ENCODE measurements at regions not wholly inside any gene's neighbourhood (a gene's known extent, or its start where the extent isn't known, plus 50 kb on each side); places are given as distances from the start of the nearest gene placed in this dataset.

- peaks cover 0 to 4% (median 3%) of the 10 kb centered on the region in 4 donors for H3K4me1 ChIP-seq
- in situ Hi-C loops (cut with MboI; ENCODE audit: low pct_ligation_motif_present in 1 of 4, low pct_unique_long_range_greater_than_20kb in 1 of 4, low sequenced_read_pairs in 3 of 4) (no loop called here), intact Hi-C loops (cut with DNase I; ENCODE audit: low total_unique reads) (no loop called here)
- 76 to 78% methylated on average over 1 of the region's 1 CpG for WGBS, 2 donors (ENCODE audit: low coverage in 1 of 2)
- DNase-seq, result no peak
- no peak overlapping the region for H3K4me3 ChIP-seq
- H3K9me3 ChIP-seq, result no peaks in the 10 kb centered on the region
- H3K36me3 ChIP-seq, result no peaks in the 10 kb centered on the region
- TF ChIP-seq EP300 (IDR thresholded peaks at IDR 0.05; ENCODE audit: low read depth), result no peak
- no peak overlapping the region for H3K27ac ChIP-seq
- H3K27me3 ChIP-seq, result no peaks in the 10 kb centered on the region
Measured at GRCh38 chr10:2918489-2918888, 148.9 kb upstream of the PFKP start.

- Histone ChIP-seq H3K4me1 (peaks cover 0 to 4% (median 3%) of the 10 kb centered on the region in 4 donors), H3K27ac (no peak overlapping the region), H3K36me3 (no peaks in the 10 kb centered on the region), H3K4me3 (no peak overlapping the region), H3K27me3 (no peaks in the 10 kb centered on the region), H3K9me3 (no peaks in the 10 kb centered on the region)
- 83% methylated on average over 10 of the region's 10 CpGs; no CpG with 5 or more reads in 1 of the 2 donors for WGBS, 2 donors (ENCODE audit: low coverage in 1 of 2)
- TF ChIP-seq CTCF (IDR thresholded peaks at IDR 0.05) (no peak), POLR2AphosphoS5 (IDR thresholded peaks at IDR 0.05) (no peak), EP300 (IDR thresholded peaks at IDR 0.05; ENCODE audit: low read depth) (no peak), POLR2A (IDR thresholded peaks at IDR 0.05) (no peak)
- in situ Hi-C loops (cut with MboI; ENCODE audit: low pct_ligation_motif_present in 1 of 4, low pct_unique_long_range_greater_than_20kb in 1 of 4, low sequenced_read_pairs in 3 of 4), result no loop called here
- DNase-seq, result no peak
- intact Hi-C loops (cut with DNase I; ENCODE audit: low total_unique reads), result no loop called here
Measured at GRCh38 chr10:2917926-2918325, 149.4 kb upstream of the PFKP start.

DNA sequence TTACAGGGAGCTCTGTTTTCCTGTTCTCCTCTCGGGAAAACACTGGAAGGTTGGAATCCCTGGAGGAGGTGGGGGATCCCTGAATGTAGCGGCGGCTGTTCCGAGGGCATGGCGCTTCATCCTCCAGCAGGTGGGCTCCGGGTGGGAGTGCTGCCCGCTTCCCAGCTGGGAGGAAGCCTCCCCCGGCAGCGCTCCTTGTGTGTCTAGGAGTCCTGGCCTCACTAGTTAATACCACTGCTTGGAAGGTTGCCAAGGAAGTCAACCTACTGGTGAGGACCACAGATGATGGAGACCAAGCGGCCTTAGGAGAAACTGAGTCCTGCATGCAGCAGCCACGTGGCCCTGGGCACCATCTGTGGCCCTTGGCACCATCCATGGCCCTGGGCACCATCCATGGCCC, 151.9 kb upstream of the PFKP start:
- no peaks in the 10 kb centered on the region for H3K36me3 ChIP-seq
- in situ Hi-C loops (cut with MboI; ENCODE audit: low pct_ligation_motif_present in 1 of 4, low pct_unique_long_range_greater_than_20kb in 1 of 4, low sequenced_read_pairs in 3 of 4) (no loop called here), intact Hi-C loops (cut with DNase I; ENCODE audit: low total_unique reads) (no loop called here)
- WGBS, 2 donors (ENCODE audit: low coverage in 1 of 2), result 87% methylated on average over 10 of the region's 11 CpGs; no CpG with 5 or more reads in 1 of the 2 donors
- peaks cover 0 to 1% (median 0%) of the 10 kb centered on the region in 4 donors for H3K4me1 ChIP-seq
- TF ChIP-seq POLR2A (IDR thresholded peaks at IDR 0.05) (no peak), EP300 (IDR thresholded peaks at IDR 0.05; ENCODE audit: low read depth) (no peak), POLR2AphosphoS5 (IDR thresholded peaks at IDR 0.05) (no peak), CTCF (IDR thresholded peaks at IDR 0.05) (no peak)
- H3K9me3 ChIP-seq, result no peaks in the 10 kb centered on the region
- no peaks in the 10 kb centered on the region for H3K27me3 ChIP-seq
- no peak overlapping the region for H3K4me3 ChIP-seq
- no peak for DNase-seq
- H3K27ac ChIP-seq, result no peak overlapping the region

DNA sequence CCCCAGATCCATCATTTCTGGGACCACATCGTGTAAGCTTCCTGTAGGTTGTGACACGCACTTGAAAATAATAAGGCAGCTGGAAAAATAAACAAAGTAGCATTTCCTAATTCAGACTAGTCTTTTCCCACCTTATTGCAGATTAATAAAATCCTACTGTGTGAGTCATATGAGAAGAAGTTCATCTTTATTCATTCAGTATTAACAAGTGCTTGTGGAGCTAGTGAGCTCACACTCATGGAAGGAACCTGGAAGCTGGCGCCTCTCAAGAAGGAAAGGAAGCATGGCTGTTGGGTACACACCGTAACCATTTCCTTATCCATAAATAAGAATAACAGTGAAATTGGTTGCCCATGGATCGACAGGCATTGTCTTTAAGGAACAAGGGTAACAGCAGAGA, 152.6 kb upstream of the PFKP start:
- H3K27ac ChIP-seq, result no peak overlapping the region
- no peaks in the 10 kb centered on the region for H3K4me1 ChIP-seq
- H3K36me3 ChIP-seq, result no peaks in the 10 kb centered on the region
- in situ Hi-C loops (cut with MboI; ENCODE audit: low pct_ligation_motif_present in 1 of 4, low pct_unique_long_range_greater_than_20kb in 1 of 4, low sequenced_read_pairs in 3 of 4), result no loop called here
- no peak for DNase-seq
- intact Hi-C loops (cut with DNase I; ENCODE audit: low total_unique reads), result no loop called here
- TF ChIP-seq POLR2A (IDR thresholded peaks at IDR 0.05), result no peak
- TF ChIP-seq POLR2AphosphoS5 (IDR thresholded peaks at IDR 0.05), result no peak
- TF ChIP-seq CTCF (IDR thresholded peaks at IDR 0.05), result no peak
- TF ChIP-seq EP300 (IDR thresholded peaks at IDR 0.05; ENCODE audit: low read depth), result no peak
- no peak overlapping the region for H3K4me3 ChIP-seq
- H3K9me3 ChIP-seq, result no peaks in the 10 kb centered on the region
- no peaks in the 10 kb centered on the region for H3K27me3 ChIP-seq
- WGBS, 2 donors (ENCODE audit: low coverage in 1 of 2), result 82 to 92% methylated on average over 4 to 5 of the region's 5 CpGs

- no peak for DNase-seq
- in situ Hi-C loops (cut with MboI; ENCODE audit: low pct_ligation_motif_present in 1 of 4, low pct_unique_long_range_greater_than_20kb in 1 of 4, low sequenced_read_pairs in 3 of 4), result no loop called here
- Histone ChIP-seq H3K4me1 (no peaks in the 10 kb centered on the region), H3K27ac (no peak overlapping the region), H3K36me3 (no peaks in the 10 kb centered on the region), H3K27me3 (no peaks in the 10 kb centered on the region), H3K4me3 (no peak overlapping the region), H3K9me3 (no peaks in the 10 kb centered on the region)
- TF ChIP-seq CTCF (IDR thresholded peaks at IDR 0.05) (no peak), EP300 (IDR thresholded peaks at IDR 0.05; ENCODE audit: low read depth) (no peak)
- WGBS, 2 donors (ENCODE audit: low coverage in 1 of 2), result 43% methylated on average over 4 of the region's 4 CpGs; no CpG with 5 or more reads in 1 of the 2 donors
- intact Hi-C loops (cut with DNase I; ENCODE audit: low total_unique reads), result no loop called here
Measured at GRCh38 chr10:2913474-2913873, 153.9 kb upstream of the PFKP start.
